Activated CD8-positive, alpha-beta T cell treated with anti-CD3 and anti-CD28 coated beads for 36 hours (primary cell): ENCODE measurements at regions not wholly inside any gene's neighbourhood (a gene's known extent, or its start where the extent isn't known, plus 50 kb on each side); places are given as distances from the start of the nearest gene placed in this dataset.
"Not testable (repeated sequence)": the region's sequence is repeated elsewhere in the genome, so short reads cannot be mapped to it uniquely, and the experiment has no call there.

ENCODE experiments used
- ATAC-seq: fragments of 200-7000 bp; cut with Tn5 transposase; one replicate; pipeline ENCODE4 v1.10.0; 2021; ENCODE audit warnings: mild to moderate bottlenecking, moderate library complexity
- CTCF ChIA-PET: fragments of 350-600 bp; sonication (Branson Sonifier 250); formaldehyde crosslinking; loops from one replicate; lab custom pipeline; 2021; ENCODE audit warnings: antibody characterized with exemption; lab: Charles Lee
- POLR2A ChIA-PET: fragments of 350-600 bp; sonication (Branson Sonifier 250); formaldehyde crosslinking; loops from one replicate; lab custom pipeline; 2021; ENCODE audit warnings: antibody characterized with exemption; lab: Charles Lee
- DNase-seq: peaks from one replicate; pipeline ENCODE4 v3.0.0-alpha.2; 2020
- H3K27ac Mint-ChIP-seq: one replicate; pipeline ENCODE4 v1.8.0; 2021; ENCODE audit warnings: mild to moderate bottlenecking, mixed read lengths
- H3K27me3 Mint-ChIP-seq: one replicate; pipeline ENCODE4 v1.8.0; 2021; ENCODE audit warnings: mixed read lengths
- H3K36me3 Mint-ChIP-seq: one replicate; pipeline ENCODE4 v1.8.0; 2021; ENCODE audit warnings: low read depth, mixed read lengths
- H3K4me1 Mint-ChIP-seq: one replicate; pipeline ENCODE4 v1.8.0; 2021; ENCODE audit warnings: low read depth, mixed read lengths
- H3K4me3 Mint-ChIP-seq: one replicate; pipeline ENCODE4 v1.8.0; 2021; ENCODE audit warnings: mild to moderate bottlenecking, moderate library complexity, mixed read lengths
- H3K9me3 Mint-ChIP-seq: one replicate; pipeline ENCODE4 v1.8.0; 2021; ENCODE audit warnings: mixed read lengths
- CTCF ChIP-seq: fragments of 200-600 bp; IDR thresholded peaks from one replicate; pipeline ENCODE4 v1.8.0; 2022; ENCODE audit warnings: antibody characterized with exemption, mild to moderate bottlenecking
- intact Hi-C: fragments of 100-400 bp; cut with micrococcal nuclease; formaldehyde crosslinking; loops from one replicate; pipeline ENCODE4 v1.10.0; 2022

GRCh38 chr15:96472681-96473080 lies 142.2 kb downstream of the NR2F2 start:
- H3K4me3 Mint-ChIP-seq: no peak overlapping the region
- H3K9me3 Mint-ChIP-seq: no peaks in the 10 kb centered on the region
- H3K36me3 Mint-ChIP-seq: no peaks in the 10 kb centered on the region
- ATAC-seq (no peak), DNase-seq (no peak)
- ChIA-PET CTCF (no interaction called here), POLR2A (no interaction called here)
- no peaks in the 10 kb centered on the region for H3K4me1 Mint-ChIP-seq
- H3K27me3 Mint-ChIP-seq: peaks cover 2% of the 10 kb centered on the region
- no peak overlapping the region for H3K27ac Mint-ChIP-seq
- TF ChIP-seq CTCF: no peak
- intact Hi-C loops: no loop called here

GRCh38 chr15:96473556-96473955 lies 143.1 kb downstream of the NR2F2 start:
- Mint-ChIP-seq H3K4me1 (no peaks in the 10 kb centered on the region), H3K36me3 (no peaks in the 10 kb centered on the region), H3K27ac (no peak overlapping the region), H3K9me3 (no peaks in the 10 kb centered on the region), H3K4me3 (no peak overlapping the region), H3K27me3 (peaks cover 2% of the 10 kb centered on the region)
- intact Hi-C loops: no loop called here
- ChIA-PET POLR2A (no interaction called here), CTCF (no interaction called here)
- DNase-seq (no peak), ATAC-seq (no peak)
- TF ChIP-seq CTCF: no peak

GRCh38 chr15:96474231-96474664 lies 143.7 kb downstream of the NR2F2 start:
- Mint-ChIP-seq H3K27me3 (peaks cover 2% of the 10 kb centered on the region), H3K36me3 (no peaks in the 10 kb centered on the region), H3K4me1 (no peaks in the 10 kb centered on the region), H3K4me3 (no peak overlapping the region), H3K9me3 (no peaks in the 10 kb centered on the region), H3K27ac (no peak overlapping the region)
- POLR2A ChIA-PET: no interaction called here
- intact Hi-C loops: no loop called here
- DNase-seq (no peak), ATAC-seq (no peak)
- no peak for TF ChIP-seq CTCF
- CTCF ChIA-PET: no interaction called here

GRCh38 chr15:96477227-96477626 lies 146.7 kb downstream of the NR2F2 start:
- ATAC-seq: no peak

GRCh38 chr15:96484412-96484811 lies 153.9 kb downstream of the NR2F2 start:
- H3K4me3 Mint-ChIP-seq, ATAC-seq, H3K36me3 Mint-ChIP-seq, intact Hi-C loops, H3K4me1 Mint-ChIP-seq, H3K9me3 Mint-ChIP-seq, H3K27ac Mint-ChIP-seq, CTCF ChIA-PET, DNase-seq, H3K27me3 Mint-ChIP-seq: not testable (repeated sequence)
- POLR2A ChIA-PET: interaction anchor here (0.6 kb wide), 1 partner anchor 885 kb away, joined by 3 read pairs; no protein-coding TSS in a partner anchor

More at GRCh38 chr15:96477227-96477626, 146.7 kb downstream of the NR2F2 start:
- H3K36me3 Mint-ChIP-seq: no peaks in the 10 kb centered on the region
- POLR2A ChIA-PET: no interaction called here
- H3K27ac Mint-ChIP-seq: no peak overlapping the region
- DNase-seq: no peak
- no peaks in the 10 kb centered on the region for H3K9me3 Mint-ChIP-seq
- H3K4me3 Mint-ChIP-seq: no peak overlapping the region
- intact Hi-C loops: no loop called here
- peaks cover 2% of the 10 kb centered on the region for H3K27me3 Mint-ChIP-seq
- H3K4me1 Mint-ChIP-seq: no peaks in the 10 kb centered on the region
- CTCF ChIA-PET: no interaction called here
- TF ChIP-seq CTCF: no peak

- Mint-ChIP-seq H3K27me3 (no peaks in the 10 kb centered on the region), H3K27ac (no peak overlapping the region), H3K4me1 (no peaks in the 10 kb centered on the region), H3K4me3 (no peak overlapping the region), H3K9me3 (no peaks in the 10 kb centered on the region), H3K36me3 (no peaks in the 10 kb centered on the region)
- CTCF ChIA-PET: no interaction called here
- intact Hi-C loops: no loop called here
- POLR2A ChIA-PET: no interaction called here
- no peak for ATAC-seq
- DNase-seq: no peak
- TF ChIP-seq CTCF: no peak
These were observed 154.3 kb downstream of the NR2F2 start for GRCh38 chr15:96484830-96485229.
